Neural progenitor cell (in vitro differentiated cells): ENCODE measurements at regions not wholly inside any gene's neighbourhood (a gene's known extent, or its start where the extent isn't known, plus 50 kb on each side); places are given as distances from the start of the nearest gene placed in this dataset.
A peak's percentile ranks its signal among the peaks of the same experiment; 100 is the strongest.

Experiments
- DNase-seq: peaks from one replicate; pipeline ENCODE4 v3.0.0-alpha.2; 2016; ENCODE audit warnings: low spot score
- H2AFZ ChIP-seq: fragments of 200-600 bp; sonication (generic); replicated peaks from 2 replicates; pipeline ENCODE4 v1.6.1; 2016; ENCODE audit warnings: antibody characterized with exemption
- H3F3A ChIP-seq: fragments of 200-600 bp; sonication (generic); 2 replicates; pipeline ENCODE4 v1.6.1; 2016; ENCODE audit warnings: antibody characterized with exemption, low read depth
- H3K27ac ChIP-seq: fragments of 200-600 bp; sonication (generic); 2 replicates; pipeline ENCODE4 v1.5.1; 2016; ENCODE audit warnings: mild to moderate bottlenecking
- H3K27me3 ChIP-seq: fragments of 200-600 bp; sonication (generic); 2 replicates; pipeline ENCODE4 v1.6.1; 2016; ENCODE audit warnings: mild to moderate bottlenecking, moderate library complexity
- H3K36me3 ChIP-seq: fragments of 200-600 bp; sonication (generic); 2 replicates; pipeline ENCODE4 v1.5.1; 2016
- H3K4me1 ChIP-seq: fragments of 200-600 bp; sonication (generic); 2 replicates; pipeline ENCODE4 v1.6.1; 2016; ENCODE audit warnings: mixed run types
- H3K4me2 ChIP-seq: fragments of 200-600 bp; sonication (generic); 2 replicates; pipeline ENCODE4 v1.6.1; 2016
- H3K4me3 ChIP-seq: fragments of 200-600 bp; sonication (generic); 2 replicates; pipeline ENCODE4 v1.5.1; 2016
- H3K79me2 ChIP-seq: fragments of 200-600 bp; sonication (generic); 2 replicates; pipeline ENCODE4 v1.6.1; 2016; ENCODE audit warnings: low read depth
- H3K9ac ChIP-seq: fragments of 200-600 bp; sonication (generic); 2 replicates; pipeline ENCODE4 v1.6.1; 2016
- H3K9me3 ChIP-seq: fragments of 200-600 bp; sonication (generic); 2 replicates; pipeline ENCODE4 v1.5.1; 2016; ENCODE audit warnings: low read depth
- H4K20me1 ChIP-seq: fragments of 200-600 bp; sonication (generic); 2 replicates; pipeline ENCODE4 v1.6.1; 2016; ENCODE audit warnings: low read depth
- H3K27ac Mint-ChIP-seq: 3 replicates; pipeline ENCODE4 v1.8.0; 2021; ENCODE audit warnings: mixed read lengths
- H3K27me3 Mint-ChIP-seq: 2 replicates; pipeline ENCODE4 v1.8.0; 2022; ENCODE audit warnings: low read depth, mild to moderate bottlenecking, inconsistent platforms, moderate library complexity, mixed read lengths; ENCODE audit not compliant: insufficient read depth
- H3K36me3 Mint-ChIP-seq: 3 replicates; pipeline ENCODE4 v1.8.0; 2021; ENCODE audit warnings: mixed read lengths
- H3K4me1 Mint-ChIP-seq: 3 replicates; pipeline ENCODE4 v1.8.0; 2021; ENCODE audit warnings: mixed read lengths
- H3K4me3 Mint-ChIP-seq: 3 replicates; pipeline ENCODE4 v1.8.0; 2021; ENCODE audit warnings: mild to moderate bottlenecking, moderate library complexity, mixed read lengths
- H3K9me3 Mint-ChIP-seq: 3 replicates; pipeline ENCODE4 v1.8.0; 2020; ENCODE audit warnings: mixed read lengths
- CTCF ChIP-seq: fragments of 200-600 bp; sonication (generic); IDR thresholded peaks from 2 replicates; pipeline ENCODE4 v1.5.1; 2017; ENCODE audit warnings: antibody characterized with exemption, mild to moderate bottlenecking
- EZH2 ChIP-seq: fragments of 200-600 bp; sonication (generic); IDR thresholded peaks from 2 replicates; pipeline ENCODE4 v1.6.1; 2017; ENCODE audit warnings: antibody characterized with exemption, mild to moderate bottlenecking, moderate library complexity
- EZH2phosphoT487 ChIP-seq: fragments of 200-600 bp; sonication (generic); IDR thresholded peaks from 2 replicates; pipeline ENCODE4 v1.6.1; 2017; ENCODE audit warnings: antibody characterized with exemption

GRCh38 chr17:27376637-27377547 lies 79.4 kb upstream of the KSR1 start:
- H2AFZ ChIP-seq, result no peak overlapping the region
- H3K27ac ChIP-seq, result no peak overlapping the region
- H3K79me2 ChIP-seq, result no peaks in the 10 kb centered on the region
- peaks cover 4% of the 10 kb centered on the region for H3K36me3 Mint-ChIP-seq
- H4K20me1 ChIP-seq, result no peaks in the 10 kb centered on the region
- H3K4me2 ChIP-seq, result no peak overlapping the region
- H3K4me3 Mint-ChIP-seq, result no peak overlapping the region
- H3K27ac Mint-ChIP-seq, result no peak overlapping the region
- no peak overlapping the region for H3K4me3 ChIP-seq
- peaks cover 1% of the 10 kb centered on the region for H3K9me3 ChIP-seq
- H3K36me3 ChIP-seq, result no peaks in the 10 kb centered on the region
- TF ChIP-seq CTCF (no peak), EZH2phosphoT487 (no peak), EZH2 (no peak)
- no peaks in the 10 kb centered on the region for H3K27me3 ChIP-seq
- no peak overlapping the region for H3K9ac ChIP-seq
- peaks cover 11% of the 10 kb centered on the region for H3K4me1 ChIP-seq
- H3K4me1 Mint-ChIP-seq, result peaks cover 19% of the 10 kb centered on the region
- DNase-seq, result no peak
- peaks cover 8% of the 10 kb centered on the region for H3K27me3 Mint-ChIP-seq
- no peaks in the 10 kb centered on the region for H3F3A ChIP-seq
- H3K9me3 Mint-ChIP-seq, result peaks cover 30% of the 10 kb centered on the region

GRCh38 chr17:27378482-27379175 lies 77.6 kb upstream of the KSR1 start:
- H4K20me1 ChIP-seq, result no peaks in the 10 kb centered on the region
- no peak overlapping the region for H3K9ac ChIP-seq
- no peaks in the 10 kb centered on the region for H3K36me3 ChIP-seq
- no peak overlapping the region for H3K27ac ChIP-seq
- H2AFZ ChIP-seq, result peak overlapping the region; percentile 54
- peaks cover 11% of the 10 kb centered on the region for H3K4me1 ChIP-seq
- H3K9me3 Mint-ChIP-seq, result peaks cover 16% of the 10 kb centered on the region
- H3K36me3 Mint-ChIP-seq, result no peaks in the 10 kb centered on the region
- no peaks in the 10 kb centered on the region for H3K27me3 ChIP-seq
- no peaks in the 10 kb centered on the region for H3K9me3 ChIP-seq
- peaks cover 8% of the 10 kb centered on the region for H3K27me3 Mint-ChIP-seq
- no peak overlapping the region for H3K4me3 ChIP-seq
- no peak for DNase-seq
- no peaks in the 10 kb centered on the region for H3F3A ChIP-seq
- no peak for TF ChIP-seq CTCF
- TF ChIP-seq EZH2phosphoT487, result no peak
- no peak for TF ChIP-seq EZH2
- peaks cover 19% of the 10 kb centered on the region for H3K4me1 Mint-ChIP-seq
- no peak overlapping the region for H3K4me3 Mint-ChIP-seq
- H3K4me2 ChIP-seq, result no peak overlapping the region
- H3K79me2 ChIP-seq, result no peaks in the 10 kb centered on the region
- H3K27ac Mint-ChIP-seq, result no peak overlapping the region

GRCh38 chr17:27379888-27380533 lies 76.2 kb upstream of the KSR1 start:
- Histone ChIP-seq H3K4me3 (no peak overlapping the region), H3K36me3 (no peaks in the 10 kb centered on the region), H3K9ac (no peak overlapping the region), H3K27ac (no peak overlapping the region), H3K9me3 (no peaks in the 10 kb centered on the region), H3F3A (no peaks in the 10 kb centered on the region), H3K27me3 (no peaks in the 10 kb centered on the region), H3K4me2 (peak overlapping the region; percentile 66), H2AFZ (peak overlapping the region; percentile 88), H3K4me1 (peaks cover 11% of the 10 kb centered on the region), H4K20me1 (no peaks in the 10 kb centered on the region), H3K79me2 (no peaks in the 10 kb centered on the region)
- H3K36me3 Mint-ChIP-seq, result no peaks in the 10 kb centered on the region
- peaks cover 5% of the 10 kb centered on the region for H3K27me3 Mint-ChIP-seq
- TF ChIP-seq CTCF, result no peak
- TF ChIP-seq EZH2phosphoT487, result no peak
- H3K4me3 Mint-ChIP-seq, result peak overlapping the region; percentile 51
- peaks cover 23% of the 10 kb centered on the region for H3K4me1 Mint-ChIP-seq
- H3K27ac Mint-ChIP-seq, result peak overlapping the region; percentile 87
- peaks cover 5% of the 10 kb centered on the region for H3K9me3 Mint-ChIP-seq
- DNase-seq, result peak; percentile 77
